GM23338 (cell line): ENCODE measurements at regions not wholly inside any gene's neighbourhood (a gene's known extent, or its start where the extent isn't known, plus 50 kb on each side); places are given as distances from the start of the nearest gene placed in this dataset.

Experiments
- ATAC-seq: fragments of 200-7000 bp; cut with Tn5 transposase; 3 replicates; pipeline ENCODE4 v1.9.1; 2020
- DNase-seq: peaks from one replicate; pipeline ENCODE4 v3.0.0-alpha.2; 2015; ENCODE audit warnings: low spot score
- H2AFZ ChIP-seq: fragments of 200-600 bp; sonication (generic); 2 replicates; pipeline ENCODE4 v1.8.0; 2016; ENCODE audit warnings: antibody characterized with exemption, mild to moderate bottlenecking, moderate library complexity
- H3F3A ChIP-seq: fragments of 200-600 bp; sonication (generic); replicated peaks from 2 replicates; pipeline ENCODE4 v1.8.0; 2017; ENCODE audit warnings: antibody characterized with exemption, mixed run types, low read depth
- H3K27ac ChIP-seq: fragments of 200-600 bp; sonication (generic); 2 replicates; pipeline ENCODE4 v1.6.1; 2016; ENCODE audit warnings: low read depth
- H3K27me3 ChIP-seq: fragments of 200-600 bp; sonication (generic); 2 replicates; pipeline ENCODE4 v1.8.0; 2016; ENCODE audit warnings: mild to moderate bottlenecking, mixed run types, moderate library complexity; ENCODE audit not compliant: insufficient read depth
- H3K36me3 ChIP-seq: fragments of 200-600 bp; sonication (generic); 2 replicates; pipeline ENCODE4 v1.8.0; 2016; ENCODE audit warnings: mild to moderate bottlenecking; ENCODE audit not compliant: insufficient read depth
- H3K4me1 ChIP-seq: fragments of 200-600 bp; sonication (generic); 2 replicates; pipeline ENCODE4 v1.8.0; 2016; ENCODE audit warnings: mild to moderate bottlenecking, moderate library complexity; ENCODE audit not compliant: insufficient read depth
- H3K4me2 ChIP-seq: fragments of 200-600 bp; sonication (generic); 2 replicates; pipeline ENCODE4 v1.7.1; 2017; ENCODE audit warnings: mixed run types
- H3K4me3 ChIP-seq: fragments of 200-600 bp; sonication (generic); 2 replicates; pipeline ENCODE4 v1.6.1; 2016; ENCODE audit warnings: mixed run types
- H3K79me2 ChIP-seq: fragments of 200-600 bp; sonication (generic); replicated peaks from 2 replicates; pipeline ENCODE4 v1.8.0; 2017; ENCODE audit warnings: mild to moderate bottlenecking; ENCODE audit not compliant: insufficient read depth
- H3K9me2 ChIP-seq: fragments of 200-600 bp; sonication (generic); 2 replicates; pipeline ENCODE4 v1.8.0; 2017; ENCODE audit not compliant: insufficient read depth
- H4K20me1 ChIP-seq: fragments of 200-600 bp; sonication (generic); replicated peaks from 2 replicates; pipeline ENCODE4 v1.8.0; 2017; ENCODE audit warnings: mild to moderate bottlenecking; ENCODE audit not compliant: insufficient read depth
- H3K27ac Mint-ChIP-seq: 2 replicates; pipeline ENCODE4 v1.8.0; 2020; ENCODE audit warnings: inconsistent platforms, mild to moderate bottlenecking, moderate library complexity, mixed read lengths
- H3K27me3 Mint-ChIP-seq: 3 replicates; pipeline ENCODE4 v1.8.0; 2022; ENCODE audit warnings: low read depth, mild to moderate bottlenecking, moderate library complexity, mixed read lengths, inconsistent platforms; ENCODE audit not compliant: insufficient read depth, poor library complexity
- H3K36me3 Mint-ChIP-seq: 3 replicates; pipeline ENCODE4 v1.8.0; 2021; ENCODE audit warnings: low read depth, mild to moderate bottlenecking, inconsistent platforms, moderate library complexity, mixed read lengths
- H3K4me1 Mint-ChIP-seq: 3 replicates; pipeline ENCODE4 v1.8.0; 2020; ENCODE audit warnings: mild to moderate bottlenecking, inconsistent platforms, mixed read lengths
- H3K4me3 Mint-ChIP-seq: 3 replicates; pipeline ENCODE4 v1.8.0; 2021; ENCODE audit warnings: moderate library complexity, mild to moderate bottlenecking, inconsistent platforms, mixed read lengths
- H3K9me3 Mint-ChIP-seq: 3 replicates; pipeline ENCODE4 v1.8.0; 2020; ENCODE audit warnings: moderate library complexity, mild to moderate bottlenecking, inconsistent platforms, mixed read lengths
- CREB1 ChIP-seq: fragments of 250-450 bp; sonication (Bioruptor Pico); IDR thresholded peaks from 2 replicates; pipeline ENCODE4 v1.5.0; 2020; ENCODE audit warnings: low read depth, mild to moderate bottlenecking, moderate library complexity
- EZH2 ChIP-seq: fragments of 200-600 bp; sonication (generic); IDR thresholded peaks from one replicate; pipeline ENCODE4 v1.8.0; 2017; ENCODE audit warnings: antibody characterized with exemption, mild to moderate bottlenecking, low read depth; ENCODE audit not compliant: unreplicated experiment
- EZH2phosphoT487 ChIP-seq: fragments of 200-600 bp; sonication (generic); IDR thresholded peaks from one replicate; pipeline ENCODE4 v1.8.1; 2018; ENCODE audit warnings: antibody characterized with exemption; ENCODE audit not compliant: unreplicated experiment
- JUNB ChIP-seq: IDR thresholded peaks from one replicate; pipeline ENCODE4 v1.6.1; 2016; ENCODE audit warnings: antibody characterized with exemption; ENCODE audit not compliant: unreplicated experiment
- NANOG ChIP-seq: IDR thresholded peaks from 2 replicates; pipeline ENCODE4 v1.6.1; 2016; ENCODE audit warnings: antibody characterized with exemption, borderline replicate concordance
- POLR2AphosphoS5 ChIP-seq: IDR thresholded peaks from 2 replicates; pipeline ENCODE4 v1.6.1; 2016; ENCODE audit warnings: antibody characterized with exemption, low read depth
- STAT1 ChIP-seq: IDR thresholded peaks from one replicate; pipeline ENCODE4 v1.6.1; 2016; ENCODE audit warnings: antibody characterized with exemption; ENCODE audit not compliant: unreplicated experiment
- ZNF114 ChIP-seq: fragments of 250-450 bp; sonication (Bioruptor Pico); IDR thresholded peaks from 2 replicates; pipeline ENCODE4 v1.5.0; 2020; ENCODE audit warnings: mild to moderate bottlenecking, moderate library complexity
- ZNF331 ChIP-seq: fragments of 250-450 bp; sonication (Bioruptor Pico); IDR thresholded peaks from 2 replicates; pipeline ENCODE4 v1.5.0; 2020; ENCODE audit warnings: low read depth, mild to moderate bottlenecking, moderate library complexity
- TF ChIP-seq, protein P1 (sequence below): IDR thresholded peaks from one replicate; pipeline ENCODE4 v1.6.1; 2018; ENCODE audit warnings: antibody characterized with exemption; ENCODE audit not compliant: unreplicated experiment
- TF ChIP-seq, protein P2 (sequence below), 2 experiments: fragments of 200-600 bp in 1 of 2; sonication (generic) in 1 of 2; conservative IDR thresholded peaks; 2 replicates each; pipeline versions ENCODE4 v1.5.1 to v1.6.1; 2016 to 2017; ENCODE audit warnings: antibody characterized with exemption in 2 of 2, low read depth in 2 of 2, mild to moderate bottlenecking in 2 of 2, moderate library complexity in 1 of 2
- TF ChIP-seq, protein P3 (sequence below): fragments of 250-450 bp; sonication (Bioruptor Pico); IDR thresholded peaks from 2 replicates; pipeline ENCODE4 v1.5.0; 2020; ENCODE audit warnings: mild to moderate bottlenecking, moderate library complexity
- TF ChIP-seq, protein P4 (sequence below): IDR thresholded peaks from 2 replicates; pipeline ENCODE4 v1.6.1; 2016; ENCODE audit warnings: antibody characterized with exemption

DNA sequence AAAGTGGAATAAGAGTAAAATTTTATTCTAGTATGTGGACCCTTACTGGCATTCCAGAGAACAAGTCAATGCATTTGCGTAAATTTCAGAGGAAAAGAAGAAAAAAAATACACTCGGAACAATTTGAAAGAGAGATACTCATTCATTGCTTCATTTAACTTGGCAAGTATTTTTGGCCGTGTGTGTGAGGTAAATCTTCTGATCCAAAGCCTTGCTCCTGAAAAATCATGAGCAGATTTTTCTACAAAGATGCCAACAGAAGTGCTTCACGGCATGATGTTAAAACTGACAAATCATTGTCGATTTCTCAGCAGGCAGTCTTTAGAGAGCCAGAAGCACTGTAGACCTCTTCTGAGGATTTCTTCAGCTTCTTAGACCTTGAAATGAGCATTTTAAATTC lies 194.0 kb downstream of the COX18 start:
- Mint-ChIP-seq H3K27ac (no peak overlapping the region), H3K9me3 (peaks cover 32% of the 10 kb centered on the region), H3K27me3 (no peaks in the 10 kb centered on the region), H3K4me3 (no peak overlapping the region), H3K4me1 (no peaks in the 10 kb centered on the region; the same call in 2 of the 3 replicates), H3K36me3 (peaks cover 7% of the 10 kb centered on the region; the same call in 2 of the 3 replicates)
- H3F3A ChIP-seq = no peaks in the 10 kb centered on the region
- H3K4me1 ChIP-seq = peaks cover 8% of the 10 kb centered on the region; the same call in 1 of the 2 replicates
- H3K4me3 ChIP-seq = no peak overlapping the region
- DNase-seq = no peak
- H3K9me2 ChIP-seq = no peaks in the 10 kb centered on the region
- ATAC-seq = no peak
- no peak overlapping the region for H3K4me2 ChIP-seq
- H2AFZ ChIP-seq = no peak overlapping the region
- no peaks in the 10 kb centered on the region for H4K20me1 ChIP-seq
- H3K79me2 ChIP-seq = no peaks in the 10 kb centered on the region
- no peaks in the 10 kb centered on the region for H3K36me3 ChIP-seq
- TF ChIP-seq ZNF331 (CRISPR knock-in tag) = no peak
- TF ChIP-seq, protein P1, sequence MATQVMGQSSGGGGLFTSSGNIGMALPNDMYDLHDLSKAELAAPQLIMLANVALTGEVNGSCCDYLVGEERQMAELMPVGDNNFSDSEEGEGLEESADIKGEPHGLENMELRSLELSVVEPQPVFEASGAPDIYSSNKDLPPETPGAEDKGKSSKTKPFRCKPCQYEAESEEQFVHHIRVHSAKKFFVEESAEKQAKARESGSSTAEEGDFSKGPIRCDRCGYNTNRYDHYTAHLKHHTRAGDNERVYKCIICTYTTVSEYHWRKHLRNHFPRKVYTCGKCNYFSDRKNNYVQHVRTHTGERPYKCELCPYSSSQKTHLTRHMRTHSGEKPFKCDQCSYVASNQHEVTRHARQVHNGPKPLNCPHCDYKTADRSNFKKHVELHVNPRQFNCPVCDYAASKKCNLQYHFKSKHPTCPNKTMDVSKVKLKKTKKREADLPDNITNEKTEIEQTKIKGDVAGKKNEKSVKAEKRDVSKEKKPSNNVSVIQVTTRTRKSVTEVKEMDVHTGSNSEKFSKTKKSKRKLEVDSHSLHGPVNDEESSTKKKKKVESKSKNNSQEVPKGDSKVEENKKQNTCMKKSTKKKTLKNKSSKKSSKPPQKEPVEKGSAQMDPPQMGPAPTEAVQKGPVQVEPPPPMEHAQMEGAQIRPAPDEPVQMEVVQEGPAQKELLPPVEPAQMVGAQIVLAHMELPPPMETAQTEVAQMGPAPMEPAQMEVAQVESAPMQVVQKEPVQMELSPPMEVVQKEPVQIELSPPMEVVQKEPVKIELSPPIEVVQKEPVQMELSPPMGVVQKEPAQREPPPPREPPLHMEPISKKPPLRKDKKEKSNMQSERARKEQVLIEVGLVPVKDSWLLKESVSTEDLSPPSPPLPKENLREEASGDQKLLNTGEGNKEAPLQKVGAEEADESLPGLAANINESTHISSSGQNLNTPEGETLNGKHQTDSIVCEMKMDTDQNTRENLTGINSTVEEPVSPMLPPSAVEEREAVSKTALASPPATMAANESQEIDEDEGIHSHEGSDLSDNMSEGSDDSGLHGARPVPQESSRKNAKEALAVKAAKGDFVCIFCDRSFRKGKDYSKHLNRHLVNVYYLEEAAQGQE = no peak
- TF ChIP-seq, protein P2, sequence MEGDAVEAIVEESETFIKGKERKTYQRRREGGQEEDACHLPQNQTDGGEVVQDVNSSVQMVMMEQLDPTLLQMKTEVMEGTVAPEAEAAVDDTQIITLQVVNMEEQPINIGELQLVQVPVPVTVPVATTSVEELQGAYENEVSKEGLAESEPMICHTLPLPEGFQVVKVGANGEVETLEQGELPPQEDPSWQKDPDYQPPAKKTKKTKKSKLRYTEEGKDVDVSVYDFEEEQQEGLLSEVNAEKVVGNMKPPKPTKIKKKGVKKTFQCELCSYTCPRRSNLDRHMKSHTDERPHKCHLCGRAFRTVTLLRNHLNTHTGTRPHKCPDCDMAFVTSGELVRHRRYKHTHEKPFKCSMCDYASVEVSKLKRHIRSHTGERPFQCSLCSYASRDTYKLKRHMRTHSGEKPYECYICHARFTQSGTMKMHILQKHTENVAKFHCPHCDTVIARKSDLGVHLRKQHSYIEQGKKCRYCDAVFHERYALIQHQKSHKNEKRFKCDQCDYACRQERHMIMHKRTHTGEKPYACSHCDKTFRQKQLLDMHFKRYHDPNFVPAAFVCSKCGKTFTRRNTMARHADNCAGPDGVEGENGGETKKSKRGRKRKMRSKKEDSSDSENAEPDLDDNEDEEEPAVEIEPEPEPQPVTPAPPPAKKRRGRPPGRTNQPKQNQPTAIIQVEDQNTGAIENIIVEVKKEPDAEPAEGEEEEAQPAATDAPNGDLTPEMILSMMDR (conservative IDR thresholded peaks at IDR 0.05; ENCODE audit: low read depth in 2 of 2) = no peak
- no peak for TF ChIP-seq NANOG
- TF ChIP-seq STAT1 = no peak
- TF ChIP-seq JUNB = no peak
- TF ChIP-seq EZH2 = no peak
- TF ChIP-seq ZNF114 (CRISPR knock-in tag) = no peak
- TF ChIP-seq POLR2AphosphoS5 = no peak
- TF ChIP-seq, protein P3, sequence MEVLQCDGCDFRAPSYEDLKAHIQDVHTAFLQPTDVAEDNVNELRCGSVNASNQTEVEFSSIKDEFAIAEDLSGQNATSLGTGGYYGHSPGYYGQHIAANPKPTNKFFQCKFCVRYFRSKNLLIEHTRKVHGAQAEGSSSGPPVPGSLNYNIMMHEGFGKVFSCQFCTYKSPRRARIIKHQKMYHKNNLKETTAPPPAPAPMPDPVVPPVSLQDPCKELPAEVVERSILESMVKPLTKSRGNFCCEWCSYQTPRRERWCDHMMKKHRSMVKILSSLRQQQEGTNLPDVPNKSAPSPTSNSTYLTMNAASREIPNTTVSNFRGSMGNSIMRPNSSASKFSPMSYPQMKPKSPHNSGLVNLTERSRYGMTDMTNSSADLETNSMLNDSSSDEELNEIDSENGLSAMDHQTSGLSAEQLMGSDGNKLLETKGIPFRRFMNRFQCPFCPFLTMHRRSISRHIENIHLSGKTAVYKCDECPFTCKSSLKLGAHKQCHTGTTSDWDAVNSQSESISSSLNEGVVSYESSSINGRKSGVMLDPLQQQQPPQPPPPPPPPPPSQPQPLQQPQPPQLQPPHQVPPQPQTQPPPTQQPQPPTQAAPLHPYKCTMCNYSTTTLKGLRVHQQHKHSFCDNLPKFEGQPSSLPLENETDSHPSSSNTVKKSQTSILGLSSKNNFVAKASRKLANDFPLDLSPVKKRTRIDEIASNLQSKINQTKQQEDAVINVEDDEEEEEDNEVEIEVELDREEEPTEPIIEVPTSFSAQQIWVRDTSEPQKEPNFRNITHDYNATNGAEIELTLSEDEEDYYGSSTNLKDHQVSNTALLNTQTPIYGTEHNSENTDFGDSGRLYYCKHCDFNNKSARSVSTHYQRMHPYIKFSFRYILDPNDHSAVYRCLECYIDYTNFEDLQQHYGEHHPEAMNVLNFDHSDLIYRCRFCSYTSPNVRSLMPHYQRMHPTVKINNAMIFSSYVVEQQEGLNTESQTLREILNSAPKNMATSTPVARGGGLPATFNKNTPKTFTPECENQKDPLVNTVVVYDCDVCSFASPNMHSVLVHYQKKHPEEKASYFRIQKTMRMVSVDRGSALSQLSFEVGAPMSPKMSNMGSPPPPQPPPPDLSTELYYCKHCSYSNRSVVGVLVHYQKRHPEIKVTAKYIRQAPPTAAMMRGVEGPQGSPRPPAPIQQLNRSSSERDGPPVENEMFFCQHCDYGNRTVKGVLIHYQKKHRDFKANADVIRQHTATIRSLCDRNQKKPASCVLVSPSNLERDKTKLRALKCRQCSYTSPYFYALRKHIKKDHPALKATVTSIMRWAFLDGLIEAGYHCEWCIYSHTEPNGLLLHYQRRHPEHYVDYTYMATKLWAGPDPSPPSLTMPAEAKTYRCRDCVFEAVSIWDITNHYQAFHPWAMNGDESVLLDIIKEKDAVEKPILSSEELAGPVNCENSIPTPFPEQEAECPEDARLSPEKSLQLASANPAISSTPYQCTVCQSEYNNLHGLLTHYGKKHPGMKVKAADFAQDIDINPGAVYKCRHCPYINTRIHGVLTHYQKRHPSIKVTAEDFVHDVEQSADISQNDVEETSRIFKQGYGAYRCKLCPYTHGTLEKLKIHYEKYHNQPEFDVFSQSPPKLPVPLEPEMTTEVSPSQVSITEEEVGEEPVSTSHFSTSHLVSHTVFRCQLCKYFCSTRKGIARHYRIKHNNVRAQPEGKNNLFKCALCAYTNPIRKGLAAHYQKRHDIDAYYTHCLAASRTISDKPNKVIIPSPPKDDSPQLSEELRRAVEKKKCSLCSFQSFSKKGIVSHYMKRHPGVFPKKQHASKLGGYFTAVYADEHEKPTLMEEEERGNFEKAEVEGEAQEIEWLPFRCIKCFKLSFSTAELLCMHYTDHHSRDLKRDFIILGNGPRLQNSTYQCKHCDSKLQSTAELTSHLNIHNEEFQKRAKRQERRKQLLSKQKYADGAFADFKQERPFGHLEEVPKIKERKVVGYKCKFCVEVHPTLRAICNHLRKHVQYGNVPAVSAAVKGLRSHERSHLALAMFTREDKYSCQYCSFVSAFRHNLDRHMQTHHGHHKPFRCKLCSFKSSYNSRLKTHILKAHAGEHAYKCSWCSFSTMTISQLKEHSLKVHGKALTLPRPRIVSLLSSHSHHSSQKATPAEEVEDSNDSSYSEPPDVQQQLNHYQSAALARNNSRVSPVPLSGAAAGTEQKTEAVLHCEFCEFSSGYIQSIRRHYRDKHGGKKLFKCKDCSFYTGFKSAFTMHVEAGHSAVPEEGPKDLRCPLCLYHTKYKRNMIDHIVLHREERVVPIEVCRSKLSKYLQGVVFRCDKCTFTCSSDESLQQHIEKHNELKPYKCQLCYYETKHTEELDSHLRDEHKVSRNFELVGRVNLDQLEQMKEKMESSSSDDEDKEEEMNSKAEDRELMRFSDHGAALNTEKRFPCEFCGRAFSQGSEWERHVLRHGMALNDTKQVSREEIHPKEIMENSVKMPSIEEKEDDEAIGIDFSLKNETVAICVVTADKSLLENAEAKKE = no peak
- no peak for TF ChIP-seq EZH2phosphoT487
- TF ChIP-seq CREB1 (CRISPR knock-in tag) = no peak
- TF ChIP-seq, protein P4, sequence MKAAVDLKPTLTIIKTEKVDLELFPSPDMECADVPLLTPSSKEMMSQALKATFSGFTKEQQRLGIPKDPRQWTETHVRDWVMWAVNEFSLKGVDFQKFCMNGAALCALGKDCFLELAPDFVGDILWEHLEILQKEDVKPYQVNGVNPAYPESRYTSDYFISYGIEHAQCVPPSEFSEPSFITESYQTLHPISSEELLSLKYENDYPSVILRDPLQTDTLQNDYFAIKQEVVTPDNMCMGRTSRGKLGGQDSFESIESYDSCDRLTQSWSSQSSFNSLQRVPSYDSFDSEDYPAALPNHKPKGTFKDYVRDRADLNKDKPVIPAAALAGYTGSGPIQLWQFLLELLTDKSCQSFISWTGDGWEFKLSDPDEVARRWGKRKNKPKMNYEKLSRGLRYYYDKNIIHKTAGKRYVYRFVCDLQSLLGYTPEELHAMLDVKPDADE = no peak
- no peak overlapping the region for H3K27ac ChIP-seq
- H3K27me3 ChIP-seq = peaks cover 3% of the 10 kb centered on the region; the same call in 1 of the 2 replicates
